NOMO-1 treated with dmso at 0.1 percent for 144 hours (cell line): ENCODE measurements at regions not wholly inside any gene's neighbourhood (a gene's known extent, or its start where the extent isn't known, plus 50 kb on each side); places are given as distances from the start of the nearest gene placed in this dataset.

Experiments
- DNase-seq: peaks from one replicate; lab custom pipeline; 2025; ENCODE audit not compliant: unreplicated experiment; lab: John Stamatoyannopoulos, UW

- DNase-seq, result no peak
Observed at GRCh38 chr1:222301652-222302051, 246.3 kb downstream of the HHIPL2 start.

- no peak for DNase-seq
Observed at GRCh38 chr1:222299524-222299923, 248.4 kb downstream of the HHIPL2 start.

- no peak for DNase-seq
Observed at GRCh38 chr1:222290866-222291265, 257.0 kb downstream of the HHIPL2 start.

- DNase-seq, result peak; percentile 58
Observed at GRCh38 chr1:222288053-222288452, 259.9 kb downstream of the HHIPL2 start.

GRCh38 chr1:222286011-222286410 is 261.9 kb downstream of the HHIPL2 start:
- no peak for DNase-seq

GRCh38 chr1:222285526-222285925 is 262.4 kb downstream of the HHIPL2 start:
- DNase-seq, result peak; percentile 30

GRCh38 chr1:222284466-222284865 is 263.4 kb downstream of the HHIPL2 start:
- DNase-seq, result no peak

GRCh38 chr1:222283147-222283768 is 264.6 kb downstream of the HHIPL2 start:
- DNase-seq, result no peak

- DNase-seq, result no peak
Observed at GRCh38 chr1:222279591-222279990, 268.3 kb downstream of the HHIPL2 start.

- no peak for DNase-seq
Observed at GRCh38 chr1:222278501-222278900, 269.4 kb downstream of the HHIPL2 start.

- DNase-seq, result no peak
Observed at GRCh38 chr1:222275729-222276465, 272.0 kb downstream of the HHIPL2 start.

GRCh38 chr1:222275001-222275728 is 272.7 kb downstream of the HHIPL2 start:
- DNase-seq, result no peak

- no peak for DNase-seq
Observed at GRCh38 chr1:222266223-222267196, 281.4 kb downstream of the HHIPL2 start.

- DNase-seq, result no peak
Observed at GRCh38 chr1:222263791-222264190, 284.1 kb downstream of the HHIPL2 start.

GRCh38 chr1:222257027-222257426 is 290.9 kb downstream of the HHIPL2 start:
- no peak for DNase-seq

- no peak for DNase-seq
Observed at GRCh38 chr1:222256058-222256457, 291.8 kb downstream of the HHIPL2 start.

- DNase-seq, result no peak
Observed at GRCh38 chr1:222252788-222253187, 295.1 kb downstream of the HHIPL2 start.

- DNase-seq, result no peak
Observed at GRCh38 chr1:222251847-222252246, 296.1 kb downstream of the HHIPL2 start.

- DNase-seq, result no peak
Observed at GRCh38 chr1:222250376-222250775, 297.5 kb downstream of the HHIPL2 start.

GRCh38 chr1:222247811-222248310 is 300.0 kb downstream of the HHIPL2 start:
- no peak for DNase-seq

GRCh38 chr1:222247081-222247480 is 300.8 kb downstream of the HHIPL2 start:
- no peak for DNase-seq
